ENCODE measurements at regions not wholly inside any gene's neighbourhood (a gene's known extent, or its start where the extent isn't known, plus 50 kb on each side); places are given as distances from the start of the nearest gene placed in this dataset.
"Not testable (repeated sequence)": the region's sequence is repeated elsewhere in the genome, so short reads cannot be mapped to it uniquely, and the experiment has no call there.

DNA sequence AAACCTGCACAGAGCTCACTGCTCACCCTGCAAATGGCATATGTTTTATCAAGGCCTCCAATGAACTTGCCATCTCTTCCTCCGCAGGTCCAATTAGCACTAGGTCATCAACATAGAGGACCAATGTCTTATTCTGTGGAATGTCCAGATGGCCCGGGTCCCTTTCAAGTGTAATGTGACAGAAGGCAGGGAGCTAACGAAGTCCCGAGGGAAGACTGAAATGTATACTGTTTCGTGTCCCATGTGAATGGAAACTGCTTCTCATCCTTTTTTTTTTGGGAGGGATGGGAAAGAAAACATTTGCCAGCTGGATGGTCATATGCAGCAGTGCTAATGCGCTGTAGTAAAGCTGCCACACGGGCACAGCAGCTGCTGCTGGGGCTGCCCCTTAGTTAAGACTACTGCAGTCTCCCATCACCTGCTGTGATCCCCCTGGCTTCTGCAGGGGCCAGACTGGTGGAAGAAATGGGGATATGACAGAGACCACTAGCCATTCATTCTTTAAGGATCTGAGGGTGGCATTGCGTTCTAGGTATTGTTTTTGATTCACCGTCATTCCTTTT is 61.7 kb upstream of the CCNY start:
- no peaks in the 10 kb centered on the region for H3K9me3 ChIP-seq (ENCODE audit: insufficient read depth, low read length)
- H3K27me3 ChIP-seq (ENCODE audit: insufficient read depth, insufficient read length), result no peaks in the 10 kb centered on the region
- peaks cover 3% of the 10 kb centered on the region for H3K4me1 ChIP-seq (ENCODE audit: insufficient read depth, insufficient read length)
- H3K4me3 ChIP-seq (ENCODE audit: insufficient read length, low read depth), result no peak overlapping the region
- DNase-seq (ENCODE audit: low read depth, low spot score), result no peak
- TF ChIP-seq ZNF274 (IDR thresholded peaks at IDR 0.05; ENCODE audit: low read depth, low read length), result no peak
- TF ChIP-seq SUZ12 (IDR thresholded peaks at IDR 0.05; ENCODE audit: extremely low read depth, insufficient read depth, insufficient read length), result no peak
- TF ChIP-seq YY1 (IDR thresholded peaks at IDR 0.05; ENCODE audit: insufficient read depth, insufficient read length), result no peak
- no peak overlapping the region for H3K9ac ChIP-seq (ENCODE audit: insufficient read length, low read depth)
- no peaks in the 10 kb centered on the region for H3K36me3 ChIP-seq (ENCODE audit: insufficient read depth, insufficient read length, low read length)

DNA sequence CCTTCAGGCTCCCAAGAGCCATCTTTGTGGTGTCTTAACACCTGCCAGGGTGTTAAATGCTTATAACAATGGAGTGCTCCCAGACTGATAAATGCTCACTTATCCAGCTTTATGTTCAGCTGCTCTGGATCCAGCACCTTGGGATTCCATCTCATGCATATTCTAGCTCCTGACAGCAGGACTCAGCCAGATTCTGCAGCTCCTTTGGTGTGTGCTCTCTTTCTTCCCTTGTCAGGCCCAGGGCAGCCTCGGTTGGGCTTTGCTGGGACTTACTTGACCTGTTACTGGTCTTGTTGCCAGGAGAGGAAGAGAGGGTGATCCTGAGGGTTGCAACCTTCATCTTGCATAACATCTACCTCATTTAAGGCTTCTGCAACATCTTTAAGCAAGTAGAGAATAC is 59.4 kb upstream of the CCNY start:
- H3K4me1 ChIP-seq (ENCODE audit: insufficient read depth, insufficient read length), result no peaks in the 10 kb centered on the region
- H3K27me3 ChIP-seq (ENCODE audit: insufficient read depth, insufficient read length), result no peaks in the 10 kb centered on the region
- H3K4me3 ChIP-seq (ENCODE audit: insufficient read length, low read depth), result no peak overlapping the region
- DNase-seq (ENCODE audit: low read depth, low spot score), result no peak
- H3K9me3 ChIP-seq (ENCODE audit: insufficient read depth, low read length), result no peaks in the 10 kb centered on the region
- TF ChIP-seq SUZ12 (IDR thresholded peaks at IDR 0.05; ENCODE audit: extremely low read depth, insufficient read depth, insufficient read length), result no peak
- TF ChIP-seq YY1 (IDR thresholded peaks at IDR 0.05; ENCODE audit: insufficient read depth, insufficient read length), result no peak
- TF ChIP-seq ZNF274 (IDR thresholded peaks at IDR 0.05; ENCODE audit: low read depth, low read length), result no peak
- H3K9ac ChIP-seq (ENCODE audit: insufficient read length, low read depth), result no peak overlapping the region
- no peaks in the 10 kb centered on the region for H3K36me3 ChIP-seq (ENCODE audit: insufficient read depth, insufficient read length, low read length)

DNA sequence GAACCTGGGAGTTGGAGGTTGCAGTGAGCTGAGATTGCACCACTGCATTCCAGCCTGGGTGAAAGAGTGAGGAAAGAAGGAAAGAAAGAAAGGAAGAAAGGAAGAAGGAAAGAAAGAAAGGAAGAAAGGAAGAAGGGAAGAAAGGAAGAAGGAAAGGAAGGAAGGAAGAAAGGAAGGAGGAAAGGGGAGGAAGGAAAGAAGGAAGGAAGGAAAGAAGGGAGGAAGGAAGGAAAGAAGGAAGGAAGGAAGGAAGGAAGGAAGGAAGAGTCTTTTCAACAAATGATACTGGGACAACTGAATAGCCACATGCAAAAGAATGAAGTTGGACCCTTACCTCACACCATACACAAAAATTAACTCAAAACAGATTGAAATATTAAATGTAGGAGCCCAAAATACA is 56.1 kb upstream of the CCNY start:
- H3K4me1 ChIP-seq (ENCODE audit: insufficient read depth, insufficient read length); H3K9me3 ChIP-seq (ENCODE audit: insufficient read depth, low read length); H3K36me3 ChIP-seq (ENCODE audit: insufficient read depth, insufficient read length, low read length); H3K9ac ChIP-seq (ENCODE audit: insufficient read length, low read depth); H3K27me3 ChIP-seq (ENCODE audit: insufficient read depth, insufficient read length); H3K4me3 ChIP-seq (ENCODE audit: insufficient read length, low read depth); DNase-seq (ENCODE audit: low read depth, low spot score): not testable (repeated sequence)

Data from NT2/D1 (cell line).